GM21528 (cell line): ENCODE measurements at regions not wholly inside any gene's neighbourhood (a gene's known extent, or its start where the extent isn't known, plus 50 kb on each side); places are given as distances from the start of the nearest gene placed in this dataset.

Experiments
- ATAC-seq: cut with Tn5 transposase; IDR thresholded peaks from one replicate; pipeline ENCODE4 v1.9.1; 2021; ENCODE audit warnings: mild to moderate bottlenecking, moderate library complexity; ENCODE audit not compliant: unreplicated experiment, low FRiP score

DNA sequence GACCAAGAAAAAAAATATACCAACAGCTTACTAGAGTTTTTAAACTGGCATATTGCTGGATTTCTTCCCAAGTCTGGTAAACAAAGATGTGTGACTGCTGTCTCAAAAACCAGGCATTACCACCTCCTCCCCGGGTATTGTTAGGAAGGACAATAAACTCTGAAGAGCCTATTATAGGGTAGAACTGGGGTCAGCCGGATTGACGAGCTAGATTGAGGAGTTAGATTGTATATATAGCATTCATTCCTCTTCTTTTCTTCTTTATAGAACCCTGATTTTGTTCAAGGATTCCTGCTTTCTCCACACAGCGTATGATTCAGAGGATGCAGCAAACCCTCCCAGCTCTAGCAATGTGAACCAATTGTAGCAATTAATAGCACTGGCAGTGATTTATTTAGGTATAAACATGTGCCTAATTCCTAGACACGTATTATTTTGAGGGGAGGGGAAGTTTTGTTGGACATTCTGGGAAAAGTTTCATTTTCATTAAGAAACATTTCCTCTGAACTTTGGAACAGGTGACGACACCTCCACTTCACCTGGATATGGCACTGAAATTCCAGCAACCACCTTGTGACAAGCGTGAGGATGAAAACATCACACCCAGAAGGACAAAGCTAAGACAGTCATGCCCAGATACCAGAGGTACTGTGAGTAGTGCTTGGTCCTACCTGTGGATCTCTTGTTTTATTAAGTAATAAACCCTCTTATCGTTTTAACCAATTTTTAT, 679.4 kb upstream of the KIRREL3 start:
- no peak for ATAC-seq

GRCh38 chr11:127678631-127679030, 678.1 kb upstream of the KIRREL3 start:
- ATAC-seq, result no peak

- ATAC-seq, result no peak
Measured at GRCh38 chr11:127677660-127678425, 677.3 kb upstream of the KIRREL3 start.

GRCh38 chr11:127675581-127675980, 675.0 kb upstream of the KIRREL3 start:
- no peak for ATAC-seq

DNA sequence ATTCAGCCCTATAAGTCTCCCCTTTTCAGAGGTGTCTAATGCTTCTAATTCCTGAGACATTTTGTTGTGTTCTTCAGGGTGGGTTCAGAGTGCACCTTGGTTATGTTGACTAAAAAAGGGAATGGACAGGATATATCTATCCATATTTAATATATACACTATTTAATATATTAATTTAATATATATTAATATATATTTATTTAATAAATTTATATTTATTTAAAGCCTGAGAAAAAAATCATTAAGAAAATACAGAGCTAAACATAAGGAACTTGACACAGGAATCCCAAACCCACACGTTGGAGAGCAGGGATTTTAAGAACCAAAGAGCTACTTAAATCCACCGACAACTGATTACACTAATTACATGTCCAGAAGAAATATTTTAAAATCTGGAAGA, 674.2 kb upstream of the KIRREL3 start:
- ATAC-seq, result no peak

GRCh38 chr11:127670374-127671119, 670.0 kb upstream of the KIRREL3 start:
- no peak for ATAC-seq

GRCh38 chr11:127656116-127656836, 655.7 kb upstream of the KIRREL3 start:
- no peak for ATAC-seq

- ATAC-seq, result no peak
Measured at GRCh38 chr11:127653076-127653475, 652.5 kb upstream of the KIRREL3 start.

- ATAC-seq, result no peak
Measured at GRCh38 chr11:127651888-127652221, 651.3 kb upstream of the KIRREL3 start.

GRCh38 chr11:127651175-127651887, 650.8 kb upstream of the KIRREL3 start:
- ATAC-seq, result no peak

DNA sequence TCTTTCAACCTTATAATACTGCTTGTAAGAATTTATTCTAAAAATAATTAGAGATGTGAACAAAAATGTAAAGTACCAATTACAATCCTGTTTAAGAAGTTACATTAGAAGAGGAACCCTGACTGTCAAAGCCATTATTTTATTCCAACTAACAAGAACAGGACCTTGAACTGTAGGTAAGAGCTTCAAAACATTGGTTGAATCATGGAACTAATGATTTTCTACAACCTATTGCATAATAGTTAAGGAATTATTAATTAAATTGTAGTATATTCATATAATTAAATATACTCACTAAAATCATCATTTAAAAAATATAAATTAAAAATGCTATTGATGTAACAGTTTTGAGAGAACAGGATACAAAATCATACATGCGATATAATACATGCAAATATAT, 649.4 kb upstream of the KIRREL3 start:
- ATAC-seq, result no peak

DNA sequence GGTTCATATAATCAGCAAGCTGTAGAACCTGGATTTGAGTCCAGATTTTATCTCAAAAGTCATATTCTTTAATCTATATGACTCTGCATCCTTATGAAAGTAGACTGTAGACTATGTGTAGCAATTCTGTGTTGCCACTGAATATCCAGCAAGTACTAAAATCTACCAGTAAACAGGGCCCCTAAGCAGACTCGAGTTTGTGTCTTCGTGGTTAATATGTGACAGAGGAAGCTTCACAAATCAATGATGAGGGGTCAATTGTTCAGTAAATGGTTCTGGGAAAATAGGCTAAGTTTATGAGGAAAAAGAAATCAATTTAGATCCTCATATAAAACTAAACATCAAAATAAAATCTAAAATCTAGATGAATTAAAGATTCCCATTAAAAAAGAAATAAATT, 648.5 kb upstream of the KIRREL3 start:
- no peak for ATAC-seq

- ATAC-seq, result no peak
Measured at GRCh38 chr11:127648583-127648982, 648.0 kb upstream of the KIRREL3 start.

- no peak for ATAC-seq
Measured at GRCh38 chr11:127644366-127644765, 643.8 kb upstream of the KIRREL3 start.

DNA sequence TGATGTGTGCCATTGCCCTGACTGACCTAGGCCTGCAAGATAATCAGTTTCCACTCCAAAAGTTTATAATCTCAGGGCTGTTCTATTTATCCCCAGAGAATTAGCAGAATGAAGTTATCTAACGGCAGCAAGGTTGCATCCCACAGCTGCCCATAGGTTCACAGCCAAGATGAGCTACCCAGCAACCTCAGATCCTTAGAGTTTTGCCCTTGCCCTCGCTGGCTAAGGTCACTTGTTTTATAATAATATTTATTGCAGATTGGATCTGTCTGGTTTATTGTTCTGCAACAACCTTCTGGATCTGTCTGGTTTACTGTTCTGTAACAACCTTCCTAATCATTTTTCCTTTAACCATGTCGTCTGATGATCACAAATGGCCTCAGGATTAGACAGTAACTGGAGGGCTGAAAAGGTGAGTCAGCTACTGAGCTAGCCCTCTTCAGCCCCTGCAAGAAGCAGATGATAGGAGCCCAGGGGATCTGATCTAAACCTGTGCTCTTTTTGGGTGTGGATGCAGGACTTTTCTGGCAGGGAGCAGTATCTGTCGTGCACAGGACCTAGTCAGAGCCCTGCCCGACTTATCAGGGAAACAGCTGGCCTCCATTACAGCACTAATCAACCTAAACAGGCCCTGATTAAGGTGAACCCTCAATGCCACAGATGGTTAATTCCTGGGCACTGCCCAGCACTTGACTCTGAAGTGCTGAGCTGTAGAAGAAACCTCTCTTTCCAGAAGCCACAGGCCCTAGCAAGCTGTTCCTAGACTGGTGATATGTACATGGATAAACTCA, 642.9 kb upstream of the KIRREL3 start:
- ATAC-seq, result no peak

GRCh38 chr11:127640561-127641451, 640.2 kb upstream of the KIRREL3 start:
- ATAC-seq, result no peak

DNA sequence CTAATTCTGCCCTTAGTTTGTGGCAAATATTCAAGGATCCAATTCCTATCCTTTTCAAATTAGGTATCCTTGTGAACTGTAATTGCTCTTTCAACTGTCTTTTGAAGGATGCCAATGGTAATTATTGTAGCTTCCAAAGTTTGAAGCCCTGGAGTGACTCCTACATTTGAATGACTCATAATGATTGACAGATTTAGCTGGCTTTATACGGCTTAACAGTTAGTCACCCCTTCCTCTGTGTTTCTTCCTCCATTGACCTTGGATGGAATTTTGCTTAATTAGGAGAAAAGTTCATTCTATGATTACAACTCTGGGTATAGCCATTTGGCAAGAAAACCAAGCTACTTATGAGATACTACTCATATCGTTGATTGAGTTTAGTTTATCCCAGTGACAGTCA, 639.3 kb upstream of the KIRREL3 start:
- no peak for ATAC-seq

DNA sequence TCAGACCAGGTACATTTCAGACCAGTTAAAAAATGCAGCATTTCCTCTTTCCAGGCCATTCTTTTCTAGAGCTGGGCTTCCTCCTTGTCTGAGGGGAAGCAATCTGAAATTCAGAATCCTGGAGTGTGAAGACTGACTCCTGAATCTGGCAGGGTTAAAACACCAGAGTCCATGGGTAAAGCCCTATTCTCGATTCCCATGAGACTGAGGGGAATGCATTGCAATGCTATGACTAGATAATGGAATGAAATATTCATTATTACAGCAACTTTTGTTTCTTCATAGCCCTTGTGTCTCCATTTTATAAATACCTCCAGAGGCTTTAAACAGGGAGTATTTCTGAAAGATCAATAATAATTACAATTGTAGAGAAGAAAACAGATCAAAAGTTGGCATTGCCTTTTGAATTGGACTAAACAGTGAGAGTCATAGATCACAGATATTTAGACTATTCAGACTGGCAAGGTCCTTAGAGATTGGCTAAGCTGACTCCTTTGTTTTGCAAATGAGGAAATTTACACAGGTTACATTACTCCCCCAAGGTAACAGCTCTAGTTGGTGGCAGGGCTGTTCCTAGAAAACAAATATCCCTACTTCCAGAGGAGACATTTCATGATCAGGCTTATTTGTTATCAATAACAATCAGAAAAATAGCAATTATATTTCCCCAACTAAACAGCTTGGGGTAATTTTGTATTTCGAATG, 632.6 kb upstream of the KIRREL3 start:
- no peak for ATAC-seq
